ENCODE measurements at regions not wholly inside any gene's neighbourhood (a gene's known extent, or its start where the extent isn't known, plus 50 kb on each side); places are given as distances from the start of the nearest gene placed in this dataset.

- Histone ChIP-seq H3K9me3 (ENCODE audit: low read length) (no peaks in the 10 kb centered on the region), H3K4me3 (ENCODE audit: low read depth, low read length, poor library complexity, severe bottlenecking) (no peak overlapping the region), H3K4me2 (ENCODE audit: low read length) (no peak overlapping the region), H3K4me1 (ENCODE audit: insufficient read depth, low read length, poor library complexity, severe bottlenecking) (no peaks in the 10 kb centered on the region), H3K36me3 (ENCODE audit: insufficient read depth, low read length) (no peaks in the 10 kb centered on the region), H3K27ac (ENCODE audit: low read depth, low read length, poor library complexity, severe bottlenecking) (no peak overlapping the region), H2AFZ (ENCODE audit: low read length) (no peak overlapping the region), H4K20me1 (ENCODE audit: insufficient read depth, low read length) (no peaks in the 10 kb centered on the region), H3K9me2 (ENCODE audit: insufficient read depth, low read length) (no peaks in the 10 kb centered on the region), H3K79me2 (ENCODE audit: insufficient read depth, low read depth, low read length) (no peaks in the 10 kb centered on the region)
- DNase-seq (ENCODE audit: low spot score): no peak
- POLR2A ChIA-PET: no interaction called here
- BruUV-seq (replicated peaks): no TSS peak
- TF ChIP-seq EZH2phosphoT487 (IDR thresholded peaks at IDR 0.05; ENCODE audit: borderline replicate concordance, low read depth, low read length): no peak
- no peak for TF ChIP-seq CTCF (conservative IDR thresholded peaks at IDR 0.05; ENCODE audit: low read length)
- CTCF ChIA-PET (ENCODE audit: unreplicated experiment): no interaction called here
- intact Hi-C loops (cut with micrococcal nuclease; ENCODE audit: unreplicated experiment): no loop called here
These were observed 749.9 kb downstream of the TBL1XR1 start for GRCh38 chr3:176447369-176447768.

GRCh38 chr3:176442326-176442725 lies 755.0 kb downstream of the TBL1XR1 start:
- Histone ChIP-seq H3K4me3 (ENCODE audit: low read depth, low read length, poor library complexity, severe bottlenecking) (no peak overlapping the region), H3K4me2 (ENCODE audit: low read length) (no peak overlapping the region), H3K9me2 (ENCODE audit: insufficient read depth, low read length) (no peaks in the 10 kb centered on the region), H4K20me1 (ENCODE audit: insufficient read depth, low read length) (no peaks in the 10 kb centered on the region), H3K79me2 (ENCODE audit: insufficient read depth, low read depth, low read length) (no peaks in the 10 kb centered on the region), H2AFZ (ENCODE audit: low read length) (no peak overlapping the region), H3K4me1 (ENCODE audit: insufficient read depth, low read length, poor library complexity, severe bottlenecking) (no peaks in the 10 kb centered on the region), H3K9me3 (ENCODE audit: low read length) (no peaks in the 10 kb centered on the region), H3K36me3 (ENCODE audit: insufficient read depth, low read length) (no peaks in the 10 kb centered on the region), H3K27ac (ENCODE audit: low read depth, low read length, poor library complexity, severe bottlenecking) (no peak overlapping the region)
- DNase-seq (ENCODE audit: low spot score): no peak
- intact Hi-C loops (cut with micrococcal nuclease; ENCODE audit: unreplicated experiment): no loop called here
- no TSS peak for BruUV-seq (replicated peaks)
- ChIA-PET CTCF (ENCODE audit: unreplicated experiment) (no interaction called here), POLR2A (no interaction called here)
- TF ChIP-seq EZH2phosphoT487 (IDR thresholded peaks at IDR 0.05; ENCODE audit: borderline replicate concordance, low read depth, low read length) (no peak), CTCF (conservative IDR thresholded peaks at IDR 0.05; ENCODE audit: low read length) (no peak)

- H3K4me2 ChIP-seq (ENCODE audit: low read length): no peak overlapping the region
- no peak overlapping the region for H2AFZ ChIP-seq (ENCODE audit: low read length)
- CTCF ChIA-PET (ENCODE audit: unreplicated experiment): no interaction called here
- H3K9me3 ChIP-seq (ENCODE audit: low read length): no peaks in the 10 kb centered on the region
- no peak overlapping the region for H3K27ac ChIP-seq (ENCODE audit: low read depth, low read length, poor library complexity, severe bottlenecking)
- no peaks in the 10 kb centered on the region for H3K79me2 ChIP-seq (ENCODE audit: insufficient read depth, low read depth, low read length)
- POLR2A ChIA-PET: no interaction called here
- no peak for DNase-seq (ENCODE audit: low spot score)
- intact Hi-C loops (cut with micrococcal nuclease; ENCODE audit: unreplicated experiment): no loop called here
- no TSS peak for BruUV-seq (replicated peaks)
- H3K36me3 ChIP-seq (ENCODE audit: insufficient read depth, low read length): no peaks in the 10 kb centered on the region
- no peaks in the 10 kb centered on the region for H3K9me2 ChIP-seq (ENCODE audit: insufficient read depth, low read length)
- no peaks in the 10 kb centered on the region for H3K4me1 ChIP-seq (ENCODE audit: insufficient read depth, low read length, poor library complexity, severe bottlenecking)
- TF ChIP-seq CTCF (conservative IDR thresholded peaks at IDR 0.05; ENCODE audit: low read length) (no peak), EZH2phosphoT487 (IDR thresholded peaks at IDR 0.05; ENCODE audit: borderline replicate concordance, low read depth, low read length) (no peak)
- H3K4me3 ChIP-seq (ENCODE audit: low read depth, low read length, poor library complexity, severe bottlenecking): no peak overlapping the region
- no peaks in the 10 kb centered on the region for H4K20me1 ChIP-seq (ENCODE audit: insufficient read depth, low read length)
These were observed 757.6 kb downstream of the TBL1XR1 start for GRCh38 chr3:176439729-176440128.
